Stimulated activated CD4-positive, alpha-beta T cell treated with anti-CD3 and anti-CD28 coated beads, TNF-alpha, amount 100 ng/mL, for 24 hours (primary cell): ENCODE measurements at regions not wholly inside any gene's neighbourhood (a gene's known extent, or its start where the extent isn't known, plus 50 kb on each side); places are given as distances from the start of the nearest gene placed in this dataset.
"Not testable (repeated sequence)": the region's sequence is repeated elsewhere in the genome, so short reads cannot be mapped to it uniquely, and the experiment has no call there.

ENCODE experiments used
- DNase-seq, 3 experiments: peaks; one replicate each; pipeline ENCODE4 v3.0.0-alpha.2; 2020; ENCODE audit warnings: low read depth in 3 of 3

- no peak for DNase-seq
Observed at GRCh38 chr7:93830141-93830925, 60.2 kb downstream of the TFPI2 start.

DNA sequence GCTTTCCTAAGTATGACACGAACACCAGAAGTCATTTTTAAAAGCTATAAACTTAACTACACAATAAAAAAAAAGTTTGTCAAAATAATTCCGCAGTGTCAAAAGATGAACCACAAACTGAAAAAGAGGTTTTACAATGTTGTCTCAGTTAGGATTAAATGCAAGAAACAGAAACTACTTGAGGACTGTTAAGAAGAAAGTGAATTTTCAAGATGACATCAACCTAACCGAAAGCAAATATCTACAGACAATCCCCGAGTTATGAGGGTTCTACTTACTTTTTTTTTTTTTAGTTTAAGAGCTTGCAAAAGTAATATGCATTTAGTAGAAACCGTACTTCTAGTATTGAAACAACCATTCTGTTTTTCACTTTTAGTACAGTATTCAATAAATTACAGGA is 62.3 kb downstream of the TFPI2 start:
- no peak for DNase-seq

- no peak for DNase-seq
Observed at GRCh38 chr7:93823621-93824020, 66.9 kb downstream of the TFPI2 start.

- DNase-seq, result no peak
Observed at GRCh38 chr7:93821463-93821862, 69.1 kb downstream of the TFPI2 start.

- DNase-seq, result no peak
Observed at GRCh38 chr7:93819699-93820098, 70.9 kb downstream of the TFPI2 start.

DNA sequence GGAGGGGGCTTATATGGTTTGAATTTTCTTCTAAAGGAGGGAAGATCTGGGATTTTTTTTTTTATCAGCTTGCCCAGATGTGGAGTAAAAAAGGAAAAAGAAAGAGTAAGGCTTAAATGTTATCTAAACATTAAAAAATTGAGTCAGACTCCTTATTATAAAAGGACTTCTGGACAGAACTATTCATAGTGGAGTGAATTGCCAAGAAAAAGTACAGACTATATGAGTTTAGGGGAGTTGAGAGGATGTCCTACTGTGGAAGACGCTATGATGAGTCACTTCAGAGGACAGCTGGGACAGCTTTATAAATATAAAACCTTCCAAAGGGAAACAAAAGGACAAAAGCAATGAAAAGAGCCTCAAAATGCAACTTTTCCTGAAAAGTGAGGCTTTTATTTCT is 73.0 kb downstream of the TFPI2 start:
- no peak for DNase-seq

DNA sequence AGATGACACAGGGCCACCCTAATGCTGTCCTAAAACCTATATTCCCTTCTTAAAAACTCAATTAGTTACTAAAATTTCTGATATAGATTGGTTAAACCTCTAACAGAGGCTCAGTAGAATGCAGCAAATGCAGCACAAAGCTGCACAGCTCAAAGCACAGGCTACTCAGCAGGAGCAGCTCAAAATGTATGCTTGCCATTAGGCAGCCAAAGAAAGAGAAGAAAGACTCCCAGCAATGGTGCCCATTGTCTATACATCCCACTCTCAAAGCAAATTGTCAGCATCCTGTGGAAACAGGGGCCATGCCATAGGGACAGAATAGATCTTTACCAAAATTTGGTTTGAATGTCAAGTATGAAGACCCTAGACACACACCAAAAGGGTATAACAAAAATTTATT is 73.5 kb downstream of the TFPI2 start:
- no peak for DNase-seq

DNA sequence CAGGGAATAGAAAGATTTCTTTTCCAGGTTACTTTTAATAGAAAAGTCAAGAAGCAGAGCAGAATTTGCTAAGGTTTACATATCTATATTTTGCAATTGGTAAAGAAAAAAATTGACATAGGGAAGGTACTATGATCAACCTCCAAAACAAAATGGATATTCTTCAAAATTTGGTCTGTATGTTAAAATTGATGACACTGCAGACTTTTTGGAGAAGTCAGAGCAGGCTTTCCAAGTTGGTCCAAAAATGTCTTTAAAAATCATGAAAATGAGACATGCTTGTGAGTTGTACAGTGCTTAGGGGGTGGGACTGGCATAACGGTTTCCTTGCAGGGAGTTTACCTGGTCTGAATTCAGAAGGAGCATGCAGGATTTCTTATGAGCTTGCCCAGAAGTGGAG is 77.0 kb downstream of the TFPI2 start:
- DNase-seq, result no peak

DNA sequence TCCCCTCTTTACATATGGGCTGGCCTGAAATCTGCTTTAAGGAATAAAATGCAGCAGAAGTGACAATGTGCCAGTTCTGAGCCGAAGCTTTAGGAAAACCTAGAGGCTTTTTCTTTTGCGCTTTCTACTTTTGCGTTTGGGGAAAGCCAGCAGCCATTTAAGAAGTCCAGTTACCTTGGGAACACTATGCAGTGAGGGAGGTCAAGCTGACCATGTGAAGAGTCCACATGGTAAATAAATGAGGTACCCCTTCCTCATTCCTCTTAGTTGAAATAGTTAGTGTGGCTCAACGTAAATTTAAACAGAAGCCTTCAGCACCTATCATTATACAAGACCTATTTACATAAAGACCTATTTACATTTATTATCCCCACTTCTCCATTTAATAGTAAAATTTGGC is 78.5 kb downstream of the TFPI2 start:
- no peak for DNase-seq

- no peak for DNase-seq
Observed at GRCh38 chr7:93811198-93811597, 79.4 kb downstream of the TFPI2 start.

DNA sequence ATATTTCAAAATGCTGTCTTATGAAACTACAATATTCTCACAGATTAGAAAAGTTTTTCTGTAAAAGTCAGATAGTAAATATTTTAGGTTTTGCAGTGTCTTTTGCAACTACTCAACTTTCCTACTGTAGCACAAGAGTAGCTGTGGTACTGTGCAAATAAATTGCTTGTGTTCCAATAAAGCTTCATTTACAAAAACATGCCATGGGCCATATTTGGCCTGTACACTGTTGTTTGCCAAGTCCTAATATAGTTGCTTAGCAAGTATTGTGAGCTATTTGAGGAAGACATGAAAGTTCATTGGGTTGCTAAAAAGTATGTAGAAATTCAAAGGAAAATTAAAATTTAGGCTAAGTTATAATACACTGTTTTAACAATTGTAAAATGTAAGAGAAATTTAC is 80.0 kb downstream of the TFPI2 start:
- no peak for DNase-seq

DNA sequence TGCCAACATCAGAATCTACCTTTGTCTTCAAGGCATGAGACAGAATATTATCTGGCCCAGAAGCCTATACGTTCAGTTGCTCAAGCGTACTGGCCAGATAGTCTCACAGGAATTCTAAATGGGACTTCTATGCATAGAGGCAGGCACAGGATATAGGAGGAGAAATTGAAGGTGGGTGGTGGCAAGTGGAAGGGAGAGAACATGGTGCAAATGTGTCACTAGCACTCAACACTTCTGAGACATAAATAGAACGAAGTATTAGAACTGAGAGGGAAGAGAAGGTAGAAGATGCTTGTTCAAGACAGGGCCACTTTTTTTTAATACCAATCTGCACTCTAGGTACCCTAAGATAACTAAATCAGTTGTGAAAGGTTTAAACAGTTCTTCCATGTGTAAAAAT is 85.8 kb downstream of the TFPI2 start:
- no peak for DNase-seq

DNA sequence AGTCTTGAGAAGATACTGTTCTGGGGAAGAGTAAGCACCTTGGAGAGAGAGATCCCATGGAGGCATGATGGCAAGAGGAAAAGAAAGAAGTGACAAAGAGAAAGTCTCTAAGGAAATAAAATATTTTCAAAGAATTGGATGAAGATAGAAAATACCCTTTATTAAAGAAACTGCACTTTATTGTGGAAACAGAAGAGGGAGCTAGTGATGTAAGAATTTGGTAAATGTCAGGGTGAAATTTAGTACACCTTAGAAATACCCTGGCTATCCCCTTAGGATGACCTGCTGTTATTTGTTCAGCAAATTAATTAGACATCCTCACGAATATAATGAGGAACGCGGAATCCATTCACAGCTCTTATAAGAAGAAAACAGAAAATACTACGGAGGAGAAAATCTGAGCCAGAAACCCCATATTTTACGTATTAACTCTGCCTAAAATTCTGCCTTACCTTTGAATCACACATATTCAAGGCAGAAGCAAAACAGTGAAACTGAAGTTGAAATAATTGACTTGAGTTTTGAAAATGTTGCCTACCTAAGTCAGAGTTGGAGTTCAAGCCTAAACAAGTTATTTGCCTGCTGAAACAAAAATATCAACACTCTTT is 90.7 kb downstream of the TFPI2 start:
- DNase-seq, result no peak

DNA sequence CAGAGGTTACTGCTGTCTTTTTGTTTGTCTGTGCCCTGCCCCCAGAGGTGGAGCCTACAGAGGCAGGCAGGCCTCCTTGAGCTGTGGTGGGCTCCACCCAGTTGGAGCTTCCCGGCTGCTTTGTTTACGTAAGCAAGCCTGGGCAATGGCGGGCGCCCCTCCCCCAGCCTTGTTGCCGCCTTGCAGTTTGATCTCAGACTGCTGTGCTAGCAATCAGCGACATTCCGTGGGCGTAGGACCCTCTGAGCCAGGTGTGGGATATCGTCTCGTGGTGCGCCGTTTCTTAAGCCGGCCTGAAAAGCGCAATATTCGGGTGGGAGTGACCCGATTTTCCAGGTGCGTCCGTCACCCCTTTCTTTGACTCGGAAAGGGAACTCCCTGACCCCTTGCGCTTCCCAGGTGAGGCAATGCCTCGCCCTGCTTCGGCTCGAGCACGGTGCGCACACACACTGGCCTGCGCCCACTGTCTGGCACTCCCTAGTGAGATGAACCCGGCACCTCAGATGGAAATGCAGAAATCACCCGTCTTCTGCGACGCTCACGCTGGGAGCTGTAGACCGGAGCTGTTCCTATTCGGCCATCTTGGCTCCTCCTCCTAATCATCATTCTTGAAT is 97.4 kb downstream of the TFPI2 start:
- not testable (repeated sequence) for DNase-seq

- DNase-seq, result no peak
Observed at GRCh38 chr7:93779115-93779514, 111.4 kb downstream of the TFPI2 start.

DNA sequence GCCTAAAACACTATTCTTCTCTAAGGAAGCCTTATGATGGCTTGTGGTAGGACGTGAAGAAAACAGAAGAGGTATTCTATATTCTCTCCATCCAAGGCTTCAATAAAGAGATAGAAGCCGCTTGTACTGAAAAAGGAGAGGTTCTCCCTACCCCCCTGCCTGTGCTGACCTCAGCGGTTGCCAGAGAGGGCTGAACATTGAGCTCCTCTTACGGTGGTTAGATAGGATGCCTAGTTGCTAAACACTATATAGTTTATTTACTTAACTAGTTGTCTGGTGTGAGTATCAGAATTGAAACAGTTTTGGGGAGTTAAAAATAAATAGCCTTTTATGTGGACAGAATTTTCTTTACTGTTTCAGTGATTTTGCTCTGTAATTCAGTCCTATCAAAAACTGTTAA is 112.2 kb downstream of the TFPI2 start:
- no peak for DNase-seq

DNA sequence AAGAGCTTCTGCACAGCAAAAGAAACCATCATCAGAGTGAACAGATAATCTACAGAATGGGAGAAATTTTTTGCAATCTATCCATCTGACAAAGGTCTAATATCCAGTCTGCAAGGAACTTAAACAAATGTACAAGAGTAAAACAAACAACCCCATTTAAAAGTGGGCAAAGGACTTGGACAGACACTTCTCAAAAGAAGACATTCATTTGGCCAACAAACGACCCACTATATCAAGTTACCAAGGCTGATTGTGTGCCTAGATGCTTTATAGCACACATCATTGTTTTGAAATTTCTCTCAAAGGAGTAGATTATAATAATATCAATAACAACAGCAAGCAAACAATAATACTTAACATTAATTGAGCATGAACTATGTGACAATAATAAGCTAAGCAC is 117.1 kb downstream of the TFPI2 start:
- no peak for DNase-seq

DNA sequence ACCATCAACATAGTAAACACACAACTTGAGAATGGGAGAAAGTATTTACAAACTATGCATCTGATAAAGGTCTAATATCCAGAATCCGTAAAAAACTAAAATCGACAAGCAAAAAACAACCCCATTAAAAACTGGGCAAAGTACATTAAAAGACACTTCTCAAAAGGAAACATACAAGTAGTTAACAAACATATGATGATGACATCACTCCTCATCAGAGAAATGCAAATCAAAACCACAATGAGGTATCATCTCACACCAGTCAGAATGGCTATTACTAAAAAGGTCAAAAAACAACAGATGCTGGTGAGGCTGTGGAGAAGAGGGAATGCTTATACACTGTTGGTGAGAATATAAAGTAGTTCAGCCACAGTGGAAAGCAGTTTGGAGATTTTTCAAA is 125.1 kb downstream of the TFPI2 start:
- no peak for DNase-seq

DNA sequence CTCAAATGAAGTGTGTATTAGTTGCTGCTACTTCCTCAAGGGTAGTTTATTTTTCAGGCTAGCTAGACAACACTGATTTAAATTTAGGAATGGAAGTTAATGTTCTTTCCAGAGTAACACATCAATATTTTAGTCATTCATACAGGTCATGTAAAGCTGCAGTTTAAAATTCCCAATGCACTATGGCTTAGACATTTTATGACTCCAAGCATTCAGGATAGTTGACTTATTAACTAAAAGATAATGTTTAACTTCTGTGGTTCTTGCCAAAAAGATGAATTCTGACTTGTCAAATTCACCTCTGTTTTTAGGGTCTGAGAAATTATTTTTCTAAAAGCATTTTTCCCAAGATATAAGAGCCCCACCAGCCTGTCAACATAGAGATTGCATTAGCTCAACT is 131.9 kb downstream of the TFPI2 start:
- no peak for DNase-seq

DNA sequence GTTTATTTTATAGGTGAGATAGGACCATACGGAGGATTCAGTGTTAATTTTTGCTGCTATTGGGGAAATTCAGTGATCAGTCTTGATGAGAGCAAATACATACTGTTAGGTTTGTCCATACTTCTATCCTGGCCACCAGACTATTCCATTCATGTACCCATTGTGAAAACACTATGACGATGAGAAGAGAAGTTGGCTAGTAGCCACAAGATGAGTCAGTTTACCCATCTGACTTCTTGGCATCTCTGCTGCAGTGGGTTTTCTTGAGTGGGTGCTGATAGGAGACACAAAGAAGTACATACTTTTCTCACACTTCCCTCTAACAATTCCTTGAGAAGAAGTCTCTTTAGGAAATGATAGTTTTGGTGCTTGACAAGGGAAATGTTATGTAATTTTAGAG is 133.1 kb downstream of the TFPI2 start:
- DNase-seq, result no peak

GRCh38 chr7:93756890-93757289 is 133.7 kb downstream of the TFPI2 start:
- DNase-seq, result no peak

DNA sequence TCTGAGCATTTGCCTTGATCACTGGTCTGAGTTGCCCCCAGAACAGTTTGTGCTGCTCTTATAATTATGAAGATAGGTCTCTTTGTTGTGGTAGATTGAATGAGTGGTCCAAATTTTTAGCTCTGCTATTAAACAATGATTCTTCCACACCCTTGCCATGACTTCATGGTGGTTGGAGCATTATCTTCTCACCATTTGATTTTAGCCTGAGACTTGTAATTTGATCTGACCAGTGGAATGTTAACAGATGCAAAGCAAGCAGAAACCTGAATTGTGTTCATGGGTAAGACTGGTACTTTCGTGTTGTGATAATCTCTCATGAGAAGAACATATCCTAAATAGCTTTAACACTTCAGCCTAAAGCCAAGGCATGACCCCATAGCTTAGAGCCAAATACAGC is 139.1 kb downstream of the TFPI2 start:
- no peak for DNase-seq

- DNase-seq, result no peak
Observed at GRCh38 chr7:93750986-93751385, 139.6 kb downstream of the TFPI2 start.
